ENCODE measurements at regions not wholly inside any gene's neighbourhood (a gene's known extent, or its start where the extent isn't known, plus 50 kb on each side); places are given as distances from the start of the nearest gene placed in this dataset.
"Not testable (repeated sequence)": the region's sequence is repeated elsewhere in the genome, so short reads cannot be mapped to it uniquely, and the experiment has no call there.

- Histone ChIP-seq H3K4me1 (ENCODE audit: control insufficient read depth, insufficient read depth, low read length) (no peaks in the 10 kb centered on the region), H3K9me3 (ENCODE audit: control insufficient read depth in 2 of 2, low read length in 2 of 2) (peaks cover 0 to 5% of the 10 kb centered on the region in 2 donors)
These were observed 125.1 kb downstream of the ANAPC4 start for GRCh38 chr4:25502115-25502514.

GRCh38 chr4:25503779-25504178 lies 126.7 kb downstream of the ANAPC4 start:
- no peak overlapping the region for H3K4me3 ChIP-seq (ENCODE audit: low read length in 2 of 2)
- no peaks in the 10 kb centered on the region for H3K4me1 ChIP-seq (ENCODE audit: control insufficient read depth, insufficient read depth, low read length)
- H3K9ac ChIP-seq (ENCODE audit: low read length in 2 of 2): no peak overlapping the region

More at GRCh38 chr4:25502115-25502514, 125.1 kb downstream of the ANAPC4 start:
- Histone ChIP-seq H3K27me3 (ENCODE audit: control insufficient read depth in 1 of 2, insufficient read depth in 2 of 2, low read length in 2 of 2) (peaks cover 0 to 2% of the 10 kb centered on the region in 2 donors), H3K4me3 (ENCODE audit: low read length in 2 of 2) (no peak overlapping the region), H3K9ac (ENCODE audit: low read length in 2 of 2) (no peak overlapping the region), H3K36me3 (ENCODE audit: control insufficient read depth in 2 of 2, insufficient read depth in 2 of 2, low read length in 2 of 2) (no peaks in the 10 kb centered on the region), H3K27ac (ENCODE audit: low read length) (no peak overlapping the region)

DNA sequence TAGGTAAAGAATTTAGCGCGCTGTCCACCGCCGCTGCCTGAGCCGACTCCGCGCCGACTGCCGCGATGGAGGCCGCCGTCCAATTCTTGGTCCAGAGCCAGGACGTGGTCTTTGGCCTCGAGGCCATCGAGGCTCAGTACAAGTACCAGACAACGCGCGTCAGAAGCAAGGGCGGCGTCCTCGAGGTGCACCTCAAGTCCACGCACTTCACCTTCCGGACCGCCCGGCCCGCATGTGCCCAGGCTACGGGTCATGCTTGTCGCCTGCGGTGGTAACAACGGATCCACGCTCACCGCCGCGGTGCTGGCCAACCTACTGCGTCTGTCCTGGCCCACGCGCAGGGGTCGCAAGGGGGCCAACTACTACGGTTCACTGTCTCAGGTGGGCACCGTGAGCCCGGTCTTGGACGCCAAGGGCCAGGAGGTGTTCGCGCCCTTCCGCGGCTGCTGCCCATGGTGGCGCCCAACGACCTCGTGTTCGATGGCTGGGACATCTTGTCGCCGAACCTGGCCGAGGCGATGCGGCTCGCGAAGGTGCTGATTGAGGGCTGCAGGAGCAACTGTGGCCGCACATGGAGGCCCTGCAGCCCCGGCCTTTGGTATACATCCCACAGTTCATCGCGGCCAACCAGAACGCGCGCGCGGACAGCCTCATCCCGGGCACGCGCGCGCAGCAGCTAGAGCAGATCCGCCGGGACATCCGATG lies 128.0 kb downstream of the ANAPC4 start:
- no peak overlapping the region for H3K9ac ChIP-seq (ENCODE audit: low read length in 2 of 2)
- H3K36me3 ChIP-seq (ENCODE audit: control insufficient read depth in 2 of 2, insufficient read depth in 2 of 2, low read length in 2 of 2): no peaks in the 10 kb centered on the region
- peaks cover 0 to 2% of the 10 kb centered on the region in 2 donors for H3K27me3 ChIP-seq (ENCODE audit: control insufficient read depth in 1 of 2, insufficient read depth in 2 of 2, low read length in 2 of 2)
- peaks cover 0 to 5% of the 10 kb centered on the region in 2 donors for H3K9me3 ChIP-seq (ENCODE audit: control insufficient read depth in 2 of 2, low read length in 2 of 2)
- no peak overlapping the region for H3K27ac ChIP-seq (ENCODE audit: low read length)
- H3K4me3 ChIP-seq (ENCODE audit: low read length in 2 of 2): no peak overlapping the region
- no peaks in the 10 kb centered on the region for H3K4me1 ChIP-seq (ENCODE audit: control insufficient read depth, insufficient read depth, low read length)

More at GRCh38 chr4:25503779-25504178, 126.7 kb downstream of the ANAPC4 start:
- H3K9me3 ChIP-seq (ENCODE audit: control insufficient read depth in 2 of 2, low read length in 2 of 2): peaks cover 0 to 5% of the 10 kb centered on the region in 2 donors
- H3K36me3 ChIP-seq (ENCODE audit: control insufficient read depth in 2 of 2, insufficient read depth in 2 of 2, low read length in 2 of 2): no peaks in the 10 kb centered on the region
- H3K27ac ChIP-seq (ENCODE audit: low read length): no peak overlapping the region
- peaks cover 0 to 2% of the 10 kb centered on the region in 2 donors for H3K27me3 ChIP-seq (ENCODE audit: control insufficient read depth in 1 of 2, insufficient read depth in 2 of 2, low read length in 2 of 2)

GRCh38 chr4:25505637-25505991 lies 128.6 kb downstream of the ANAPC4 start:
- Histone ChIP-seq H3K9ac (ENCODE audit: low read length in 2 of 2) (no peak overlapping the region), H3K9me3 (ENCODE audit: control insufficient read depth in 2 of 2, low read length in 2 of 2) (peaks cover 0 to 5% of the 10 kb centered on the region in 2 donors), H3K27me3 (ENCODE audit: control insufficient read depth in 1 of 2, insufficient read depth in 2 of 2, low read length in 2 of 2) (peaks cover 0 to under 1% of the 10 kb centered on the region in 2 donors), H3K27ac (ENCODE audit: low read length) (no peak overlapping the region), H3K4me1 (ENCODE audit: control insufficient read depth, insufficient read depth, low read length) (no peaks in the 10 kb centered on the region), H3K36me3 (ENCODE audit: control insufficient read depth in 2 of 2, insufficient read depth in 2 of 2, low read length in 2 of 2) (no peaks in the 10 kb centered on the region), H3K4me3 (ENCODE audit: low read length in 2 of 2) (no peak overlapping the region)

- Histone ChIP-seq H3K4me1 (ENCODE audit: control insufficient read depth, insufficient read depth, low read length) (no peaks in the 10 kb centered on the region), H3K4me3 (ENCODE audit: low read length in 2 of 2) (no peak overlapping the region), H3K36me3 (ENCODE audit: control insufficient read depth in 2 of 2, insufficient read depth in 2 of 2, low read length in 2 of 2) (no peaks in the 10 kb centered on the region), H3K27me3 (ENCODE audit: control insufficient read depth in 1 of 2, insufficient read depth in 2 of 2, low read length in 2 of 2) (no peaks in the 10 kb centered on the region), H3K9me3 (ENCODE audit: control insufficient read depth in 2 of 2, low read length in 2 of 2) (peaks cover 0 to 5% of the 10 kb centered on the region in 2 donors), H3K27ac (ENCODE audit: low read length) (no peak overlapping the region), H3K9ac (ENCODE audit: low read length in 2 of 2) (no peak overlapping the region)
These were observed 129.0 kb downstream of the ANAPC4 start for GRCh38 chr4:25506032-25506571.

DNA sequence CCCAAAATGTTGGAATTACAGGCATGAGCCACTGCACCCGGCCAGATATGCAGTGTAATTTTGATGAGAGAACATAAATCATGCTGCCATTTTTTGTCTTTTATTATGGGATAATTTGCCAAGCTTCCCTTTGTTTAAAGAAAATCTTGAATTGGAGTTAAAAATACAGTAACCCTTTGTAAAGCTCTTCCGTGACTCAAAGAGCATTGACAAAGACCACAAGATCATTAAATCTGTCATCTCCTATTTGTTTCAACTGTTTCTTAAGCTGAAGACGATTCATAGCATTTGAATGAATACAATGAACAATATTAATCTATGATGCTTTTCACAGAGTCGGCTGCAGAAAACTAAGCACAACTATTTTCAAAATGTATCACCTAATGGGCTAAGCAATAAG lies 132.6 kb downstream of the ANAPC4 start:
- Histone ChIP-seq H3K36me3 (ENCODE audit: control insufficient read depth in 2 of 2, insufficient read depth in 2 of 2, low read length in 2 of 2) (no peaks in the 10 kb centered on the region), H3K4me3 (ENCODE audit: low read length in 2 of 2) (no peak overlapping the region), H3K27me3 (ENCODE audit: control insufficient read depth in 1 of 2, insufficient read depth in 2 of 2, low read length in 2 of 2) (no peaks in the 10 kb centered on the region), H3K4me1 (ENCODE audit: control insufficient read depth, insufficient read depth, low read length) (no peaks in the 10 kb centered on the region), H3K27ac (ENCODE audit: low read length) (no peak overlapping the region), H3K9me3 (ENCODE audit: control insufficient read depth in 2 of 2, low read length in 2 of 2) (no peaks in the 10 kb centered on the region), H3K9ac (ENCODE audit: low read length in 2 of 2) (no peak overlapping the region)

- H3K9ac ChIP-seq (ENCODE audit: low read length in 2 of 2); H3K36me3 ChIP-seq (ENCODE audit: control insufficient read depth in 2 of 2, insufficient read depth in 2 of 2, low read length in 2 of 2); H3K4me3 ChIP-seq (ENCODE audit: low read length in 2 of 2); H3K9me3 ChIP-seq (ENCODE audit: control insufficient read depth in 2 of 2, low read length in 2 of 2); H3K4me1 ChIP-seq (ENCODE audit: control insufficient read depth, insufficient read depth, low read length); H3K27ac ChIP-seq (ENCODE audit: low read length); H3K27me3 ChIP-seq (ENCODE audit: control insufficient read depth in 1 of 2, insufficient read depth in 2 of 2, low read length in 2 of 2): not testable (repeated sequence)
These were observed 134.8 kb downstream of the ANAPC4 start for GRCh38 chr4:25511823-25512222.

- Histone ChIP-seq H3K9me3 (ENCODE audit: control insufficient read depth in 2 of 2, low read length in 2 of 2) (no peaks in the 10 kb centered on the region), H3K27ac (ENCODE audit: low read length) (no peak overlapping the region), H3K4me1 (ENCODE audit: control insufficient read depth, insufficient read depth, low read length) (no peaks in the 10 kb centered on the region), H3K4me3 (ENCODE audit: low read length in 2 of 2) (no peak overlapping the region), H3K9ac (ENCODE audit: low read length in 2 of 2) (no peak overlapping the region), H3K36me3 (ENCODE audit: control insufficient read depth in 2 of 2, insufficient read depth in 2 of 2, low read length in 2 of 2) (no peaks in the 10 kb centered on the region), H3K27me3 (ENCODE audit: control insufficient read depth in 1 of 2, insufficient read depth in 2 of 2, low read length in 2 of 2) (no peaks in the 10 kb centered on the region)
These were observed 136.8 kb downstream of the ANAPC4 start for GRCh38 chr4:25513814-25514213.

DNA sequence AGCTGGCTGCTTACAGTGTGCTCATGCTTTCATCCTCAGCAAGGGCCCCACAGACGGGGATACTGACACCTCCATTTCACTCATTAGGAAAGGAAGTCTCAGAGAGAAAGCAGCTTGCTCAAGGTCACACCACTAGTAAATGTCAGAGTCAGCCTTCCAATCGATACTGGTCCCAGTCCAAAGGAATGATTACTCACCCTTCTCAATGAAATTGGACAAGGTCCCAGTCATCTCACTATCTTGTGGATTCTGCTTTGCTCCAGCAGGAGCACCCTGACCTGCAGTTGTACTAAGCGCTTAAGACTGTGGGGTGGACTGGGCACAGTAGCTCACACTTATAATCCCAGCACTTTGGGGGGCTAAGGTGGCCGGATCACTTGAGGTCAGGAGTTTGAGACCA lies 132.2 kb upstream of the SLC34A2 start:
- H3K4me3 ChIP-seq (ENCODE audit: low read length in 2 of 2): no peak overlapping the region
- H3K4me1 ChIP-seq (ENCODE audit: control insufficient read depth, insufficient read depth, low read length): no peaks in the 10 kb centered on the region
- H3K9me3 ChIP-seq (ENCODE audit: control insufficient read depth in 2 of 2, low read length in 2 of 2): no peaks in the 10 kb centered on the region
- H3K27ac ChIP-seq (ENCODE audit: low read length): no peak overlapping the region
- no peak overlapping the region for H3K9ac ChIP-seq (ENCODE audit: low read length in 2 of 2)
- H3K27me3 ChIP-seq (ENCODE audit: control insufficient read depth in 1 of 2, insufficient read depth in 2 of 2, low read length in 2 of 2): no peaks in the 10 kb centered on the region
- H3K36me3 ChIP-seq (ENCODE audit: control insufficient read depth in 2 of 2, insufficient read depth in 2 of 2, low read length in 2 of 2): no peaks in the 10 kb centered on the region

DNA sequence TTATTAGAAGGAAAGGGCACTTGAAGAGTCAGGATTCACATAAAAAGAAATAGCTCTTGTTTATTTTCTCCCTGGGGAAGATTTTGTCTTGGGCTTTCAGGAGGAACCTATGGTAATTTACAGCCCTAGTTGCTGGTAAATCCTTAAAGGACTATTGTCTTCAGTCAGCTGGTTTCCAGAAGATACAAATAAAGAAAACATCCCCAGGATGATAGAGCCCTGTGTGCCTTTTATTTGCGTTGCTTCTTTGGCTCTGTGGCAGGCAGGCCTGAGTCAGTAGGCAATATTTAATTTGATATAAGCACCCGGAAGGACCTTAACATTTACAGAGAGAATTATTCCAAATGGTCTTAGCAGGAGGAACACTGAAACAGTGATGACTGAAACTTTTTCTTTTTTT lies 131.0 kb upstream of the SLC34A2 start:
- H3K9me3 ChIP-seq (ENCODE audit: control insufficient read depth in 2 of 2, low read length in 2 of 2): no peaks in the 10 kb centered on the region
- H3K9ac ChIP-seq (ENCODE audit: low read length in 2 of 2): no peak overlapping the region
- H3K4me1 ChIP-seq (ENCODE audit: control insufficient read depth, insufficient read depth, low read length): no peaks in the 10 kb centered on the region
- no peaks in the 10 kb centered on the region for H3K27me3 ChIP-seq (ENCODE audit: control insufficient read depth in 1 of 2, insufficient read depth in 2 of 2, low read length in 2 of 2)
- no peak overlapping the region for H3K4me3 ChIP-seq (ENCODE audit: low read length in 2 of 2)
- H3K36me3 ChIP-seq (ENCODE audit: control insufficient read depth in 2 of 2, insufficient read depth in 2 of 2, low read length in 2 of 2): no peaks in the 10 kb centered on the region
- H3K27ac ChIP-seq (ENCODE audit: low read length): no peak overlapping the region

DNA sequence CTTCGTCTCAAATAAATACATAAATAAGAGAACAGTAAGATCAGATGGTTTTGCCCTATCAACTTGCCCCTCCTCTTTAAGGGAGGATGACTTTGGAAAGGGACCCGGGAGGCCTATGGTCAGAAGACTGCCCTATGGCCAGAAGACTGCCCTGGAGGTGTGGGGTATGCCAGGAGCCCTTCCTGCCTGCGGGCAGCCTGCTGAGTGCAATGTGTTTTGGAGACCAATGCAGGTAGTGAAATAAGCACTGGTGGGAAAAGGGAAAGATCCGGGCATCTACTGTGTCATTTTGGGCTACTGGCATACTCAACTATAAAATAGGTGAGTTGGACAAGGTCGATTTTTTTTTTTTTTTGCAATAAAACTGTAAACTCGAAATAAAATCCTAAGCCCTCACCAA lies 129.8 kb upstream of the SLC34A2 start:
- no peak overlapping the region for H3K4me3 ChIP-seq (ENCODE audit: low read length in 2 of 2)

More for the DNA sequence above, 129.8 kb upstream of the SLC34A2 start:
- H3K9me3 ChIP-seq (ENCODE audit: control insufficient read depth in 2 of 2, low read length in 2 of 2): no peaks in the 10 kb centered on the region
- no peaks in the 10 kb centered on the region for H3K27me3 ChIP-seq (ENCODE audit: control insufficient read depth in 1 of 2, insufficient read depth in 2 of 2, low read length in 2 of 2)
- H3K36me3 ChIP-seq (ENCODE audit: control insufficient read depth in 2 of 2, insufficient read depth in 2 of 2, low read length in 2 of 2): no peaks in the 10 kb centered on the region
- H3K4me1 ChIP-seq (ENCODE audit: control insufficient read depth, insufficient read depth, low read length): no peaks in the 10 kb centered on the region
- H3K27ac ChIP-seq (ENCODE audit: low read length): no peak overlapping the region
- no peak overlapping the region for H3K9ac ChIP-seq (ENCODE audit: low read length in 2 of 2)
